MM.1S (cell line): ENCODE measurements at regions not wholly inside any gene's neighbourhood (a gene's known extent, or its start where the extent isn't known, plus 50 kb on each side); places are given as distances from the start of the nearest gene placed in this dataset.

Experiments used
- CTCF ChIP-seq: fragments of 300-600 bp; sonication (generic); IDR thresholded peaks from 2 replicates; pipeline ENCODE4 v1.5.1; 2016; ENCODE audit warnings: antibody characterized with exemption, low read length, mixed read lengths
- EZH2 ChIP-seq: fragments of 300-600 bp; sonication (generic); optimal IDR thresholded peaks from 2 replicates; pipeline ENCODE3; 2017; ENCODE audit warnings: low read depth, mild to moderate bottlenecking, antibody characterized with exemption, low read length, mixed read lengths

DNA sequence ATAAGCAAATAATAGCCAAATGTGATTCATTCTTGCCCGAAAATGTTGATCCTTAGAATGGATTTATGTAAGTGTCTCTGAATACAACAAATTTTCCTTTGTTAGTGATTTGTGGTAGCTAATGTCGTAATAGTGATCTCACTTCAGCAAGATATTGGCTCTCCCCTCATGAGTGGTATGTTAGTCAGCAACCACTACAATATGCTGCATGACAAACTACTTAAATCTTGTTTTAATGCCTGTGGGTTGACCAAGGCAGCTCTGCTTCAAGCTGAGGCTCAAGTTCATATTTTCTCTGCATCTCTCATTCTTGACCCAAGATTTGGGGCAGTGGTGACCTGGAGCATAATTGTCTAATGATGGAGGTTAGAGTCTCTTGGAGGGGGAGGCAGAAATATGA, 49.8 kb upstream of the GALNT15 start:
- TF ChIP-seq CTCF: no peak
- no peak for TF ChIP-seq EZH2
